GF-D8 (cell line): ENCODE measurements at regions not wholly inside any gene's neighbourhood (a gene's known extent, or its start where the extent isn't known, plus 50 kb on each side); places are given as distances from the start of the nearest gene placed in this dataset.

Experiments used
- DNase-seq: peaks from one replicate; lab custom pipeline; 2025; lab: John Stamatoyannopoulos, UW

DNA sequence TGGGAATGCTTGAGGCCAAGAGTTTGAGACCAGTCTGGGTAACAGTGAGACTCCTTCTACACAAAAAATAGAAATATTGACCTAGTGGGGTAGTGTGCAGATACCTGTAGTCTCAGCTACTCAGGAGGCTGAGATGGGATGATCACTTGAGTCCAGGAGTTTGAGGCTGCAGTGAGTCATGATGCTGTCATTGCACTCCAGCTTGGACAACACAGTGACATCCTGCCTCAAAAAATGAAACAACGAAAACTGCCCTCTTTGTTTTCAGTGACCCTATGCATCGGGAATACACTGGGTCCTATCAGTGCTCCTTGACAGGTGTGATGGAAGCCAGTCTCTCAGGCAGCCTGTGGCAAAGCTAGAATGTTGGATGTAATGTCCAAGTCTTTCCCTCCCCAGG lies 311.5 kb upstream of the OR4E1 start:
- DNase-seq, result no peak

DNA sequence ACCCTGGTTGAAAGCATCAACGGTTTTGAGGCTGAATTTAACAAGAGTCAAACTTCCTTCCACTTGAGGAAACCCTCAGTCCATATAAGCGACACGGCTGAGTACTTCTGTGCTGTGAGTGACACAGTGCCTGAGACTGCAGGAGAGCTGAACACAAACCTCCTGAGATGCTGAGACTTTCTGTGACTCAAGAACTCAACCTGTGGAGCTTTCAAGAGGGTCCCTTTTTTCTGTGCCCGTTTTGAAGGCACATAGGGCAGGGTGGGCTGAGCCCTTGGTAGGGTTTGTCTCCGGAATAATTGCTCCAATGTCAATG lies 305.3 kb upstream of the OR4E1 start:
- no peak for DNase-seq

- DNase-seq, result no peak
Measured at GRCh38 chr14:21978184-21978998, 304.8 kb upstream of the OR4E1 start.

DNA sequence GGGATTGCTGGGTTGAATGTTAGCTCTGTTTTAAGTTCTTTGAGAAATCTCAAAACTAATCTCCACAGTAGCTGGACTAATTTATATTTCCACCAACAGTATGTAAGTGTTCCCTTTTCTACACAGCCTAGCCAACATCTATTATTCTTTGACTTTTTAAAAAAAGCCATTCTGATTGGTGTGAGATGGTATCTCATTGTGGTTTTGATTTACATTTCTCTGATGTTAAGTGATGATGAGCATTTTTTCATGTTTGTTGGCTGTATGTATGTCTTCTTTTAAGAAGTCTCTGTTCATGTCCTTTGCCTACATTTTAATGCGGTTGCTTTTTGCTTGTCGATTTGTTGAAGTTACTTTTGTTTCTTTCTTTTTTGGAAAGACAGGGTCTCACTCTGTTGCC lies 301.1 kb upstream of the OR4E1 start:
- no peak for DNase-seq

- no peak for DNase-seq
Measured at GRCh38 chr14:21965042-21965441, 291.4 kb upstream of the OR4E1 start.

- no peak for DNase-seq
Measured at GRCh38 chr14:21964180-21964579, 290.6 kb upstream of the OR4E1 start.

DNA sequence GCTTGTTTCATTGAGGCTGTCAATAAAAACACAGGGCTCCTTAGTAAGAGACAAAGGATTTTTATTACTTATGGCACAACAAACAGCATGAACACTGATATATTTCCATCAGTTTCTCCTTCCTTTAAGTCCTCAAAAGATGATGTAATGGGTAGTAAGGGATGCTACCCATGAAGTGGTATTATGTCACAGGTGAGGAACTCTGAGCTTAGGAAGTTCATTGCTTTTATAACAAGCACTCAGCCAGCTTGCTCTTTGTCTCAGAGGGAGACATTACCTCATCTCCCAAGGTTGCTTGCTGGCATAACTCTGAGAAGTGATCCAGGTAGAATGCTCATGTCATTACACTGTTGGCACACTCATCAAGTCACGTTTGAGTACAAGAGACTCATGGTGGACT lies 287.0 kb upstream of the OR4E1 start:
- no peak for DNase-seq

GRCh38 chr14:21941885-21942284 lies 268.3 kb upstream of the OR4E1 start:
- DNase-seq, result no peak

- no peak for DNase-seq
Measured at GRCh38 chr14:21940887-21941856, 267.6 kb upstream of the OR4E1 start.

- no peak for DNase-seq
Measured at GRCh38 chr14:21939836-21940235, 266.2 kb upstream of the OR4E1 start.

DNA sequence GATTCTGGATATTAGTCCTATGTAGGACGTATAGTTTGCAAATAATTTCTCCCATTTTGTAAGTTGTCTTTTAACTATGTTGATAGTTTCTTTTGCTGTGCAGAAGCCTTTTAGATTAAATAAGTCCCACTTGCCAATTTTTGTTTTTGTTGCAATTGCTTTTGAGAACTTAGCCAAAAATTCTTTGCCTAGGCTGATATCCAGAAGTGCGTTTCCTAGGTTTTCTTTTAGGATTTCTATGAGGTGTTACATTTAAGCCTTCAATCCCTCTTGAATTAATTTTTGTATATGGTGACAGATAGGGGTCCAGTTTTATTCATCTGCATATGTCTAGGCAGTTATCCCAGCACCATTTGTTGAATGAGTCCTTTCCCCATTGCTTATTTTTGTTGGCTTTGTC lies 264.4 kb upstream of the OR4E1 start:
- no peak for DNase-seq

- no peak for DNase-seq
Measured at GRCh38 chr14:21933681-21934080, 260.1 kb upstream of the OR4E1 start.

DNA sequence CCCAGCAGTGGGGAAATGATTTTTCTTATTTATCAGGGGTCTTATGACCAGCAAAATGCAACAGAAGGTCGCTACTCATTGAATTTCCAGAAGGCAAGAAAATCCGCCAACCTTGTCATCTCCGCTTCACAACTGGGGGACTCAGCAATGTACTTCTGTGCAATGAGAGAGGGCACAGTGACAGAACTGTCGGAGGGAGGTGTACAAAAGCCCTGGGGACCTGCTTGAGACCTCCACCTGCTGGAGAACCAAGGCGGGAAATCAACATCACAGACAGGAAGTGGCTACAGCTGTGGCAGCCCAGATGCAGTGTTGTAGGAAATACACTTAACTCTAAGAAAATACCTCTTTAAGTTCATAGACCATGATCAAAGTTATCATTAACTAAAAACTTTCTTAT lies 250.9 kb upstream of the OR4E1 start:
- DNase-seq, result peak; percentile 10

DNA sequence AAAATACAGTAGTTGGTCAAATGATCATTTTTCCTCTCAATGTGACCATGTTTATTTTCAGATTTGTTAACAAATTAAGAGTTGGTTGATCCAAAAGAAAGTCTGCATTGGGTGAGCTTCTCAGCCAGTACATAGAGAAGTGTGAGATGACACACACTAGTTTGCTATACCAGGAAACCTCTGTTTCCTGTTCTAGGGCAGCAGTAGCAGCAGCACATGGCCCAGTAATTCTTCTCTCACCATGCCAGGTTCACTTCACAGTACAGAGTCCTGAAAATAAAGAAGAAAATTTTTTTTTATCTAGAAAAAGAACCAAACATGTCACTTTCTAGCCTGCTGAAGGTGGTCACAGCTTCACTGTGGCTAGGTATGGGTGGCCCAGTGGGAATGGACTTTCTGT lies 250.2 kb upstream of the OR4E1 start:
- DNase-seq, result peak; percentile 2

- DNase-seq, result no peak
Measured at GRCh38 chr14:21921453-21921852, 247.8 kb upstream of the OR4E1 start.

- DNase-seq, result no peak
Measured at GRCh38 chr14:21917699-21918436, 244.2 kb upstream of the OR4E1 start.

DNA sequence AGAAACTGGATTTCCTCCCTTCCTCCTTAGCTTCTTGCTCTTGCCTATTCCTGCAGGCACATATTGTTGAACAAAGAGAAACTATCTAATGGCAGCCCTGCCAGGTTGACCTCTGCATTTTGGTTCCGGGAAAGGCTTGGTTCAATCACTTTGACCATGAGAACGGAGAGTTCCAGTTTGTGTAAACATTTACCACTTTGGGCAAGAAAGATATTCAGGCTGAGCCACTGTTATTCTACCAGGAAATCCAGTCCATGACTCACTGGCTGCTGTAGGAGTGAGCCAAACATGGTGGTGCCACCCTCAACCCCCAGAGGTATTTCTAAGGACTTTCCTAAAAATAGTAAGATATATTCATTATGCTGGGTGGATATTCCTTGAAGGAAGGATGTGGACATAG lies 242.2 kb upstream of the OR4E1 start:
- no peak for DNase-seq

DNA sequence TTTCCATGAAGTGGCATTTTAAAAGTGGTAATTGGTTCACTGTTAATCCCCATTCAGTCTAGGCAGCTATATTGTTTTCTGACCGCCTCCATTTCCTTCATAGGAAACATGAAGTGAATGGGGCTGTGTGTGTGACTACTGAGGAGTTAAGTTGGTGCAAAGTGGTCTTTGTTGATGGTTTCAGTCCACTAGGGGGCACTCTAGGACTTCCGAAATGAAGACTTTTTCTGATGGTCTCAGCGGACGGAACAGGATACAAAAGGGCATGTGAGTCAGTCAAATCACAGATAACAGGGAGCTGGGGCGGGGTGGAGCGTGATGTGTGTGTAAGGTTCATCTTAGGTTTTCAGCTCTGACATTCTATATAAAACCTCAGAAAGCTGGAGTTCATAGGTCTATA lies 240.1 kb upstream of the OR4E1 start:
- peak; percentile 8 for DNase-seq

- no peak for DNase-seq
Measured at GRCh38 chr14:21912367-21912766, 238.7 kb upstream of the OR4E1 start.

DNA sequence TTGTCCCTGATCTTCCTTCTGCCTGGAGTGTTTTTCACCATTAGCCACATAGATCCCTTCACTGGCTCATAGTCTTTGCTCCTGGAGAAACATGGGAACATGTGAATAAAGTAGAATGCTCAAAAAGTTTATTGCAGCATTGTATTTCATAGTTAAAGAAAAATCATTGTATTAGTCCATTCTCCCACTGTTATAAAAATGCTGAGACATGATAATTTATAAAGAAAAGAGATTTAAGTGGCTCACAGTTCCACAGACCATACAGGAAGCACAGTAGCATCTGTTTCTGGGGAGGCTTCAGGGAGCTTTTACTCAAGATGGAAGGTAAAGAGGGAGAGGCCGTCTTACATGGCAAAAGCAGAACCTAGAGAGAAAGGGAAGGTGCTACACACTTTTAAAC lies 238.3 kb upstream of the OR4E1 start:
- DNase-seq, result no peak

DNA sequence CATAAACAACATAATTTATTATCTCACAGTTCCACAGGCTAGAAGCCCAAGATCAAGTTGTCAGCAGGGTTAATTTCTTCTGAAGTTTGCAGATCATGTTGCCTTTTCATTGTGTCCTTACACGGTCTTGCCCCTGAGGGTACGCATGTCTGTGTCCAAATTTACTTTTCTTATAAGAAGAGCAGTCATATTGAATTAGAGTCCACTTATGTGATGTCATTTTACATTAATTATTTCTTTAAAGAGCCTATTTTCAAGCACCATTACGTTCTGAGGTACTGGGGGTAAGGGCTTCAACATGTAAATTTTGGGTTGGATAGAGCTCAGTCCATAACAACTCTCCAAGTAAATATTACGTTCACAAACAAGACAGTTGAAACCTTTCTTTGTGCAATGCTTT lies 236.6 kb upstream of the OR4E1 start:
- no peak for DNase-seq

- no peak for DNase-seq
Measured at GRCh38 chr14:21902561-21903181, 229.1 kb upstream of the OR4E1 start.
